GM21360 (cell line): ENCODE measurements at regions not wholly inside any gene's neighbourhood (a gene's known extent, or its start where the extent isn't known, plus 50 kb on each side); places are given as distances from the start of the nearest gene placed in this dataset.

Experiments
- ATAC-seq: cut with Tn5 transposase; IDR thresholded peaks from one replicate; pipeline ENCODE4 v1.9.1; 2021; ENCODE audit warnings: mild to moderate bottlenecking, moderate library complexity; ENCODE audit not compliant: unreplicated experiment

GRCh38 chr2:137729305-137729704 is 235.0 kb upstream of the HNMT start:
- ATAC-seq, result no peak

DNA sequence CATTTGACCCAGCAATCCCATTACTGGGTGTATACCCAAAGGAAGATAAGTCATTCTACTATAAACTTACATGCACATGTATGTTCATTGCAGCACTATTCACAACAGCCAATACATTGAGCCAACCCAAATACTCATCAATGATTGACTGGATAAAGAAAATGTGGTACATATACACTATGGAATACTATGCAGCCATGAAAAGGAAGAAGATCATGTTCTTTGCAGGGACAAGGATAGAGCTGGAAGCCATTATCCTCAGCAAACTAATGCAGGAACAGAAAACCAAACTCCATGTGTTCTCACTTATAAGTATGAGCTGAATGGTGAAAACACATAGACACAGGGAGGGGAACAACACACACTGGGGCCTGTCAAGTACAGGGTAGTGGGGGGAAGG is 226.7 kb upstream of the HNMT start:
- no peak for ATAC-seq

GRCh38 chr2:137741784-137742362 is 222.4 kb upstream of the HNMT start:
- ATAC-seq, result no peak

DNA sequence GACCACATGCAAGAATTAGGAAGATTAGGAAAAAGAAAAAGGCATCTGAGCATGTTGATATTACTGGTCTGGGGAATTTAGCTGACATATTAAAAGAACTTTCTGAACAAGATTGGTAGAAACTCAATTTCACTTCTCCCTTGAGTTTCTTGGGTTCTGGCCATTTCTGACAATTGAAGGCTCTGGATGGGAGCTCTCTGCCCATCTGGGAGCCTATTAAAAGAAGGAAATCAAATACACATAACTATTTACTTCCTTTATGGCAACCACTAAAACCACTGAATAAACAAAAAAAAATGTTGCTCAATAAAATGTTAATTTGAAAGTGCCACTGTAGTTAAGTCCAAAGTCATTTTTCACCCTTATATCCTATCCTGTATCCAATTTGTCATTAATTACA is 216.8 kb upstream of the HNMT start:
- ATAC-seq, result no peak

DNA sequence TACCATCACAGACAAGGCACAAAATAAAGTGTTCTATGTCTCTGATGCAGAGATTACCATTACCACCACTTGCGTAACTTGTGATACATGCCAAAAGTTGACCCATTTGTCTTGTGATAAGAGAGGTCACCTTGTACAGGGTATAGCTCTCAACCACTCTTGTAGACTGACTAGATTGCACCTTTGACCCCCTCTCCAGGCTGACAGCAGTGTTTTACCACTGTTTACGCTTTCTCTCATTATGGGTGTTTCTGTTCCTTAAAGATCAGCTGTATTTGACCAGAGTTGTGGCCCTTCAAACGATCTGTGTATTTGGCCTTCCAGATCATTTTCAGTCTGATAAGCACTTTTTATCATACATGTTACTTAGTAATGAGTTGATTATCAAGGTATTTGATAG is 215.7 kb upstream of the HNMT start:
- ATAC-seq, result no peak

DNA sequence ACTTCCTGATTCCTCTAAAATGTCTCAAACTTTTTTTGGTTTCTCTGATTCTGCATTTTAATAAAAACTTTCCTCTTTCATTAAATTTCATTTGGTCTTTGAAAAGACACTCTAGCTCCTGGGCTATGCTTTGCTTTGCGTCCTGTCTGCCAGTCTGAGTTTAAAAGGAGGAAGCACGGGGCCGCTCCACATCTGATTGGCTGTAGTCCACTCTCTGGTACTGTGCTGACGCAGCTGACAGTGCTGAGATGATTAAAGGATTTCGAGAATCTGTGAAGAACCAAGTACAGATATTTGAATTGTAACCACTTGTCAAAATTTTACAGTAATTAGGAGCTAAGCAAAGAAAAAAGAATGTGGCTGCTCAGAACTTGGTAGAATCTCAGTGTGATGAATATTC is 199.6 kb upstream of the HNMT start:
- ATAC-seq, result no peak

DNA sequence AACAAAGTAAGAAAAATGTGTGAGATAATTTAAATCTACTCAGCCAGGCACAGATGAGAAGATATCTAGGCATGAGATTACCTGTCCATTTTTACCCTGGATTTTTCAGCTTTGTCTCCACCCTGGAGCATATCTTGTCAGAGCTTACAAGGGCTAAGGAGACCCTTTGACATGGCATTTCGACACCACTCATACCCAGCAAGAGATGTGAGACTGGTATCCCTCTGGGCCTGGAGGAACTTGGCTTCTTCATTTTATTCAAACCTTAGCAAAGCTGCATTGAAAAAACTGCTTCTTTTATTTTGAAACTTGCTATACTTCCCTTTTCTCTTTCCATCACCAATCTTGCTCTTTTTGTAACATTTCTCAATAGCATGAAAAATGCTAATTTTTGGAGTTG is 194.9 kb upstream of the HNMT start:
- ATAC-seq, result no peak

GRCh38 chr2:137770166-137770565 is 194.1 kb upstream of the HNMT start:
- ATAC-seq, result no peak

DNA sequence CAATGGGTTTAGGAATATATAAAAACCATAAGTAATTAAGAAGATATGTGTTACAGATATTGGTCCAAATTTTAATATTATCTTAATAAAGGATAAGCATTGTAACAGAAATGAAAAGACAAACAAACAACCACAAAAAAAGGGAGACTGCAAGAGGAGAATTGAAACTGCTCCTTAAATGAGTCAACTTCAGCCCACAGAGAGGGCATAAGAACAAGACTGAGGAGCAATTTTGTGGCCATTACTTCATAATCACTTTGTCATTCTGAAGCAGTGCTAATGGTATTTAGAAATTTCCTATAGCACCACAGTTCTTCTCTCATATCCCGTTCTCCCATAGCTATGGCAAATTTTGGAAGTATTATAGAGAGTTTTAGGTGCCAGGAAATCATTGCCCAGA is 193.2 kb upstream of the HNMT start:
- ATAC-seq, result peak; percentile 71

DNA sequence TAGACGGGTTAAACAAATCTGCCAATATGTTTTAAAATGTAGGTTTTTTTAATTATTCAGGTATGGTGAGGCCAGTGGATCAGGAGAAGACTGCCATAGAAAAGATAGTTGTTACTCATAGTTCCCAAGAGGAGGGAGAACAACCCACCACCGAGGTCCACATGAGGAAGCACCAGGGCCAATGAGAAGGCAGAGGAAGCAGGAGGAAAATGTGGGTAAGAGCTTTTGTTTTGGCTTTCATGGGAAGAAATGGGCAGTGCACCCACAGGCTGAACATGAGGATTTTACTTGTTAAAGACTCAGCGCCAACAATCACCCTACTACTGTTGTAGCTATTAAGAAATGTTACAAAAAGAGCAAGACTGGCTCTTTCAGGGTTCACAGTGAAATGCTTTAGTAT is 191.8 kb upstream of the HNMT start:
- ATAC-seq, result no peak

- no peak for ATAC-seq
Observed at GRCh38 chr2:137775529-137775928, 188.7 kb upstream of the HNMT start.

DNA sequence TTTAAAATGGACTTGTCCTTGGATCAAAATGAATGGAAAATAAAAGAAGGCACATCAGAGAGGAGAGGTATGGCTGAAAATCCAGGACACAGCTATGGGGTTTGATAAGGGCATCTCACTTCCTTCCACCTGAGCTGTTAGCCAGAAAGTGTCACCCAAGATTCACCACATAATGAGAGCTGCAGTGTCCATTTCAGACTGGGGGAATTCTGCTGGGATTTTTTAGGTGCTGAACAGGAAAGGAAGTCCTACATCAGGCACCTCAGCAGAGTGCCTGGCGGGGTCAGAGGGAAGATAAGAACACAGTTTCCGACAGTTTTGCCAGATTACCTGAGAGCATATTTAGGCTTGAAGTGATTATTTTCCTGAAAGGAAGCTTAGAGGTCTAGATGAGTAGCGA is 187.6 kb upstream of the HNMT start:
- ATAC-seq, result no peak

DNA sequence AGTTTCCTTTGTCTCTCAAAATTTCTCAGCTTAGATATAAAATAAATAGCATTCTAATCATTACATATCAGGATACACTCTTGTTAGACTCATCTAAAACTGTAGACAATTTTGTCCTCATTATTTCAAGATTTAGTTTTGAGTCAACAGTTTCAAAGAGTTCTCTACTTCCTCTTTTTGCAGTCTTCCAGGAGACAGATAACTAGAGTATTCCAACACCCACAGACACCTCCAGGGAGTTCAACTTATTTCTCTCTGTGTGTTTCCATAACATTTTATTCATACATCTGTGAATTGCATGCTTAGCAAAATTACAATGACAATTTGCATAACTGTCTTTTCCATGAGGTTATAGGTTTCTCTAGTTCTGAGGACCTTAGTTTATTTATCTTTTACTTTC is 166.6 kb upstream of the HNMT start:
- ATAC-seq, result peak; percentile 74

GRCh38 chr2:137799600-137799999 is 164.7 kb upstream of the HNMT start:
- no peak for ATAC-seq

- no peak for ATAC-seq
Observed at GRCh38 chr2:137800386-137800785, 163.9 kb upstream of the HNMT start.

GRCh38 chr2:137801228-137801627 is 163.0 kb upstream of the HNMT start:
- ATAC-seq, result no peak

- no peak for ATAC-seq
Observed at GRCh38 chr2:137802038-137802437, 162.2 kb upstream of the HNMT start.

GRCh38 chr2:137806068-137806805 is 158.0 kb upstream of the HNMT start:
- ATAC-seq, result no peak

DNA sequence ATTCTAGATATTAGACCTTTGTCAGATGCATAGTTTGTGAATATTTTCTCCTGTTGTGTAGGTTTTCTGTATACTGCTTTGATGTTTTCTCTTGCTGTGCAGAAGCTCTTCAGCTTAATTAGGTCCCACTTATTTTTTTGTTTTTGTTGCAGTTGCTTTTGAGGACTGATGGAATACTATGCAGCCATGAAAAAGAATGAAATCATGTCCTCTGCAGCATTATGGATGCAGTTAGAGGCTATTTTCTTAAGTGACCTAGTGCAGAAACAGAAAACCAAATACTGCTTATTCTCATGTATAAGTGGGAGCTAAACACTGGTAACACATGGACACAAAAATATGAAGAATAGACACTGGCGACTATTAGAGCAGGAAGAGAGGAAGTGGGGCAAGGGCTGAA is 155.0 kb upstream of the HNMT start:
- ATAC-seq, result no peak

- no peak for ATAC-seq
Observed at GRCh38 chr2:137809837-137810236, 154.4 kb upstream of the HNMT start.

DNA sequence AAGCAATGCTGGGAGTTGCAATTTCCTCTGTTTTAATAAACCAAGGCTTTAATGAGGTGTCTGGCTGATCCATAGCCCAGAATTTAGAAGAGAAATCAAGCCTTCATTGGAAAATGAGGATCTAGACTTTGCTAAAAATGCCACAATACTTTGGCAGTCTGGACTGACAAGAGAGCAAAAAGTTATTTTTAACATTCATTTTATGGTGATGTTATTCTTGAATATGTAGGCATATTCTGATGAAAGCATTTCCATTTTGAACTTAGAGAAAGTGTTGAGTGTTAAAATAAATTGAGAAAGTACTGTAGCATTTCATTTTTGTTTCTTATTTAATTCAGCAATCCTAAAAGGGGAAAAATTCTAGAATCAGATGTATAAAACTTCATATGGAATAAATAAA is 151.8 kb upstream of the HNMT start:
- no peak for ATAC-seq

DNA sequence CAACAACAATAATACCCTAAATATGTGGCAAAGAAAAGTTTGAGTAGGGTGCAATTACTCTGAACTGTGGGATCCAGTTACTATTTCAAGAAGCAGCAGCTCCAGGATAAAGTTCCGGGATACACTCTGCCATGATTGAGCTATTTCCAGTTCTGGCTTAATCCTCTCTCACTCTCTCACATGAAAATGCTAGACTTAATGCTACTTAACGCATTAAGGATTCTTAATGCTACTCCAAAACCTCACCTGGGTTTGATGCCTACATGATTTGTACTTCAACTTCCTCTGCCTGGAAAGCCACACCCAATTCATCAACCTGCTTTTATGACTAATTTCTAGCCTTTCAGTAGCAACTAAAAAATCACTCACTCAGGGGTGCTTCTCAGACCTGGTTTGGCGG is 151.1 kb upstream of the HNMT start:
- no peak for ATAC-seq

DNA sequence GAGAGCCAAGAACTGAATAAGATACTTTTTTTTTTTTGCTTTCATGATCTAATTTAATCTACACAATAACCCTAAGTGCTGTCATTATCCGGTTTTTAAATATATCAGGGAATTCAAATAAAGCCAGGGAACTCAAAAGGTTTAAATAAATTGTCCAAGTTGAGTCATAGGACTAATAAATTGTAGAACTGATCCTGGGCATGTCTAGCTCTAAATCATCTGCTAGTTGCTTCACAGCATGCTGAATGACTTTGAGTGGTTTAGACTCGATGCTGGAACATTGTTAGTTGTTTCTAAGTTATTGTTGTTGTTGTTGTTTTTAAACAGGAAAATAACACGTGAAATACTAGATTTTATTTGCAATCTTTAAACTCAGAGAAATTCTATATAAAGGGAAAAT is 147.2 kb upstream of the HNMT start:
- ATAC-seq, result no peak
